ENCODE measurements at regions not wholly inside any gene's neighbourhood (a gene's known extent, or its start where the extent isn't known, plus 50 kb on each side); places are given as distances from the start of the nearest gene placed in this dataset.

DNA sequence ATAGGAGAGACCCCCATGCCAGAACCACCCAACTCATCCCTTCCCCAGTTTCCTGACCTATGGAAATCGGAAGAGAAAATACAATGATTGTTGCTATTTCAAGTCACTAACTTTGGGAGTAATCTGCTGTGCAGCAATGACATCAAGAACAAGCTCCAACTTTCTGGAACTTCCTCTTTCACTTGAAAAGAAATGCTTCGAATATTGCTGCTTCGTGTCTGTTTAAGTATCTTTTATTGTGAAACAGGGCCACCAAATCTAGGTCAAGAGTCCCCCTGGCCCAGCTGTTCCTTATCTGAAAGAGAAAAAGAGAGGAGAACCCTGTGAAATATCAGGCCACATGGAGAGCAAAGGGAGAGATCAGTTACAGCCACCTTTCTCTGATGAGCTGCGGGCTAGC is 59.4 kb upstream of the DNAH5 start:
- dilution Hi-C loops (cut with MboI; ENCODE audit: extremely low pct_ligation_motif_present, low sequenced_read_pairs): no loop called here
- FAIRE-seq: no peak

GRCh38 chr5:14003513-14003912 is 59.0 kb upstream of the DNAH5 start:
- no peak for FAIRE-seq

More for the DNA sequence above, 59.4 kb upstream of the DNAH5 start:
- DNase-seq (ENCODE audit: low read depth, low spot score): no peak
- no peak overlapping the region for H3K27ac ChIP-seq (ENCODE audit: control insufficient read depth, insufficient read depth, low read length)
- H3K36me3 ChIP-seq (ENCODE audit: control insufficient read depth in 2 of 2, extremely low read depth in 1 of 2, insufficient read depth in 2 of 2, low read length in 2 of 2): no peaks in the 10 kb centered on the region
- no peak overlapping the region for H3K9ac ChIP-seq (ENCODE audit: control insufficient read depth, extremely low read depth, insufficient read depth, low read length)
- H3K27me3 ChIP-seq (ENCODE audit: control insufficient read depth, extremely low read depth, insufficient read depth, low read length): no peaks in the 10 kb centered on the region
- no peaks in the 10 kb centered on the region for H3K4me1 ChIP-seq (ENCODE audit: control insufficient read depth, extremely low read depth, insufficient read depth, low read length)
- no peaks in the 10 kb centered on the region for H3K9me1 ChIP-seq (ENCODE audit: control insufficient read depth, extremely low read depth, insufficient read depth, low read length)
- TF ChIP-seq EZH2 (IDR thresholded peaks at IDR 0.05; ENCODE audit: low read length) (no peak), CTCF (optimal IDR thresholded peaks at IDR 0.05 in 1 of 3, IDR thresholded peaks at IDR 0.05 in 1 of 3, conservative IDR thresholded peaks at IDR 0.05 in 1 of 3; ENCODE audit: extremely low read depth in 1 of 3, insufficient read depth in 2 of 3, low read length in 3 of 3) (no peak)
- H3K79me2 ChIP-seq (ENCODE audit: control insufficient read depth, insufficient read depth, low read length): no peaks in the 10 kb centered on the region
- H2AFZ ChIP-seq (ENCODE audit: control insufficient read depth, low read length): no peak overlapping the region
- H3K4me3 ChIP-seq (ENCODE audit: control insufficient read depth in 2 of 3, extremely low read depth in 1 of 3, insufficient read depth in 2 of 3, low read depth in 1 of 3, low read length in 3 of 3): no peak overlapping the region
- no peaks in the 10 kb centered on the region for H3K9me3 ChIP-seq (ENCODE audit: control insufficient read depth, low read depth, low read length)
- no peak overlapping the region for H3K4me2 ChIP-seq (ENCODE audit: control insufficient read depth, extremely low read depth, insufficient read depth, low read depth, low read length)
- no peaks in the 10 kb centered on the region for H4K20me1 ChIP-seq (ENCODE audit: control insufficient read depth, extremely low read depth, insufficient read depth, low read length)

More at GRCh38 chr5:14003513-14003912, 59.0 kb upstream of the DNAH5 start:
- Histone ChIP-seq H3K9me3 (ENCODE audit: control insufficient read depth, low read depth, low read length) (no peaks in the 10 kb centered on the region), H4K20me1 (ENCODE audit: control insufficient read depth, extremely low read depth, insufficient read depth, low read length) (no peaks in the 10 kb centered on the region), H3K9me1 (ENCODE audit: control insufficient read depth, extremely low read depth, insufficient read depth, low read length) (no peaks in the 10 kb centered on the region), H3K27ac (ENCODE audit: control insufficient read depth, insufficient read depth, low read length) (no peak overlapping the region), H3K36me3 (ENCODE audit: control insufficient read depth in 2 of 2, extremely low read depth in 1 of 2, insufficient read depth in 2 of 2, low read length in 2 of 2) (no peaks in the 10 kb centered on the region), H3K4me2 (ENCODE audit: control insufficient read depth, extremely low read depth, insufficient read depth, low read depth, low read length) (no peak overlapping the region), H2AFZ (ENCODE audit: control insufficient read depth, low read length) (no peak overlapping the region), H3K9ac (ENCODE audit: control insufficient read depth, extremely low read depth, insufficient read depth, low read length) (no peak overlapping the region), H3K79me2 (ENCODE audit: control insufficient read depth, insufficient read depth, low read length) (no peaks in the 10 kb centered on the region), H3K4me3 (ENCODE audit: control insufficient read depth in 2 of 3, extremely low read depth in 1 of 3, insufficient read depth in 2 of 3, low read depth in 1 of 3, low read length in 3 of 3) (no peak overlapping the region), H3K27me3 (ENCODE audit: control insufficient read depth, extremely low read depth, insufficient read depth, low read length) (no peaks in the 10 kb centered on the region), H3K4me1 (ENCODE audit: control insufficient read depth, extremely low read depth, insufficient read depth, low read length) (no peaks in the 10 kb centered on the region)
- dilution Hi-C loops (cut with MboI; ENCODE audit: extremely low pct_ligation_motif_present, low sequenced_read_pairs): no loop called here
- no peak for DNase-seq (ENCODE audit: low read depth, low spot score)
- TF ChIP-seq EZH2 (IDR thresholded peaks at IDR 0.05; ENCODE audit: low read length) (no peak), CTCF (optimal IDR thresholded peaks at IDR 0.05 in 1 of 3, IDR thresholded peaks at IDR 0.05 in 1 of 3, conservative IDR thresholded peaks at IDR 0.05 in 1 of 3; ENCODE audit: extremely low read depth in 1 of 3, insufficient read depth in 2 of 3, low read length in 3 of 3) (no peak)
